ENCODE measurements at regions not wholly inside any gene's neighbourhood (a gene's known extent, or its start where the extent isn't known, plus 50 kb on each side); places are given as distances from the start of the nearest gene placed in this dataset.

- DNase-seq: no peak
Observed at GRCh38 chr11:81966340-81966739, 767.3 kb downstream of the FAM181B start.

GRCh38 chr11:81963018-81963417 lies 770.6 kb downstream of the FAM181B start:
- DNase-seq: peak; percentile 6

- DNase-seq: no peak
Observed at GRCh38 chr11:81960443-81960842, 773.2 kb downstream of the FAM181B start.

- no peak for DNase-seq
Observed at GRCh38 chr11:81959341-81959740, 774.3 kb downstream of the FAM181B start.

GRCh38 chr11:81954301-81954700 lies 779.4 kb downstream of the FAM181B start:
- DNase-seq: peak; percentile 59

GRCh38 chr11:81946831-81947230 lies 786.8 kb downstream of the FAM181B start:
- no peak for DNase-seq

GRCh38 chr11:81942646-81943045 lies 791.0 kb downstream of the FAM181B start:
- DNase-seq: no peak

- no peak for DNase-seq
Observed at GRCh38 chr11:81941998-81942397, 791.7 kb downstream of the FAM181B start.

GRCh38 chr11:81932303-81932702 lies 801.4 kb downstream of the FAM181B start:
- no peak for DNase-seq

- no peak for DNase-seq
Observed at GRCh38 chr11:81920205-81920604, 813.5 kb downstream of the FAM181B start.

GRCh38 chr11:81916451-81916850 lies 817.2 kb downstream of the FAM181B start:
- DNase-seq: no peak

GRCh38 chr11:81915045-81915444 lies 818.6 kb downstream of the FAM181B start:
- DNase-seq: no peak

GRCh38 chr11:81913793-81914192 lies 819.9 kb downstream of the FAM181B start:
- no peak for DNase-seq

- DNase-seq: no peak
Observed at GRCh38 chr11:81907996-81908395, 825.7 kb downstream of the FAM181B start.

GRCh38 chr11:81899156-81899555 lies 834.5 kb downstream of the FAM181B start:
- no peak for DNase-seq

GRCh38 chr11:81897639-81898038 lies 836.0 kb downstream of the FAM181B start:
- no peak for DNase-seq

GRCh38 chr11:81895258-81895657 lies 838.4 kb downstream of the FAM181B start:
- no peak for DNase-seq

GRCh38 chr11:81892770-81893635 lies 840.7 kb downstream of the FAM181B start:
- no peak for DNase-seq

- DNase-seq: no peak
Observed at GRCh38 chr11:81888391-81888790, 845.3 kb downstream of the FAM181B start.

- no peak for DNase-seq
Observed at GRCh38 chr11:81887671-81888070, 846.0 kb downstream of the FAM181B start.

GRCh38 chr11:81886406-81887075 lies 847.1 kb downstream of the FAM181B start:
- DNase-seq: no peak

- no peak for DNase-seq
Observed at GRCh38 chr11:81874635-81875034, 859.0 kb downstream of the FAM181B start.

GRCh38 chr11:81870815-81871214 lies 862.8 kb downstream of the FAM181B start:
- DNase-seq: no peak

GRCh38 chr11:81870066-81870412 lies 863.6 kb downstream of the FAM181B start:
- DNase-seq: no peak

All from NCI-H510A treated with DMSO at 0.1 percent for 48 hours (cell line).